ENCODE measurements at regions not wholly inside any gene's neighbourhood (a gene's known extent, or its start where the extent isn't known, plus 50 kb on each side); places are given as distances from the start of the nearest gene placed in this dataset.

DNA sequence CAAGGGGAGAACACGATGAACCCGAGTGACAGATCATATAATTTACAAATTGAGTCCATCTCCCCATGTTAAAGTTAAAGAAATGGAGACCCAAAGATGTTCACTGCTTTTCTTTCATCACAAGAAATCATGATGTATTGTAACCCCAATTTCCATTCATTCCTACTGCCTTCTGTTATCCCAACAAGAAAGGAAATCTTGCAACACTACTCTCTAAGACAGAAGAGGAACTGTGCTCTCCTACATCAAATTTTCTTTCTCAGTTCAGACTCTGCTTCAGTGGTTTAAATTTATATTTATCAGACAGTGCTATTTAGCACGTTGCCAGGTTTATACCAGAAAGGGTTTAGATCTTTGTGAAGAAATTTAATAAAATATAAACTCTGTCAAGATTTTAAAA, 83.8 kb upstream of the RASA1 start:
- Histone ChIP-seq H4K20me1 (replicated peaks; ENCODE audit: control insufficient read depth, extremely low read depth, insufficient read depth, low read length) (no peaks in the 10 kb centered on the region), H3K9me3 (replicated peaks; ENCODE audit: control insufficient read depth, insufficient read depth, low read length) (no peaks in the 10 kb centered on the region), H3K4me3 (replicated peaks in 1 of 3; ENCODE audit: insufficient read depth in 1 of 3, low read depth in 1 of 3, low read length in 3 of 3) (no peak overlapping the region), H3K36me3 (ENCODE audit: control insufficient read depth in 2 of 2, extremely low read depth in 1 of 2, insufficient read depth in 2 of 2, low read length in 2 of 2) (no peaks in the 10 kb centered on the region), H3K79me2 (ENCODE audit: control insufficient read depth, insufficient read depth, low read length) (no peaks in the 10 kb centered on the region), H3K27ac (ENCODE audit: insufficient read depth, low read depth, low read length) (no peak overlapping the region), H3K9ac (replicated peaks; ENCODE audit: extremely low read depth, insufficient read depth, low read length) (no peak overlapping the region), H3K4me1 (ENCODE audit: control insufficient read depth, extremely low read depth, insufficient read depth, low read length) (no peaks in the 10 kb centered on the region), H3K27me3 (ENCODE audit: control insufficient read depth in 2 of 2, insufficient read depth in 2 of 2, low read length in 2 of 2) (no peaks in the 10 kb centered on the region), H2AFZ (ENCODE audit: low read depth, low read length) (no peak overlapping the region), H3K4me2 (ENCODE audit: insufficient read depth, low read length) (no peak overlapping the region), H3K9me1 (replicated peaks; ENCODE audit: control insufficient read depth, extremely low read depth, insufficient read depth, low read length) (no peaks in the 10 kb centered on the region)
- POLR2A ChIA-PET, result no interaction called here
- dilution Hi-C loops (cut with MboI; ENCODE audit: extremely low pct_ligation_motif_present, low sequenced_read_pairs), result no loop called here
- TF ChIP-seq EZH2 (IDR thresholded peaks at IDR 0.05; ENCODE audit: borderline replicate concordance, low read depth, low read length, severe bottlenecking), result no peak
- TF ChIP-seq POLR2A (IDR thresholded peaks at IDR 0.05; ENCODE audit: low read depth, low read length), result no peak
- no TSS peak for BruUV-seq (replicated peaks)
- no peak for DNase-seq (ENCODE audit: low read depth, low spot score)
- intact Hi-C loops (cut with micrococcal nuclease), result no loop called here
- FAIRE-seq, result no peak
- CTCF ChIA-PET, result no interaction called here

DNA sequence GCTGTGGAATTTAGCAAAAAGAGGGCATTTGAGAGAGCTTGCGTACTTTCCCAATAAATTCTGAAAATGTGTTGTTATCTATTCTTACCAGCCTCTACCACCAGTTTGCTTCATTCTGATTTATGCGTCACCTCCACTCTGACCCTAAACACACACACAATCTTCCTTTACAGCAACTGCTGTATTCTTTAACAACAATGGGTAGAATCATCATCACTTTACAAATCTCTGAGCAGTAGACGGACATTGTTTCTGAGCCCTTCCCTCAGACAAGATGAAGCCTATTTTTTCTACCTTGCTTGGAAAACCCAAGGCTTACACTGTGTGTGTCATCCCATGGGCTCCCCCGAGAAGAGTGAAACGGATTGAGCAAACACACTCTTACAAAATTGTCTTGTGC, 83.1 kb upstream of the RASA1 start:
- Histone ChIP-seq H2AFZ (ENCODE audit: low read depth, low read length) (no peak overlapping the region), H3K27ac (ENCODE audit: insufficient read depth, low read depth, low read length) (no peak overlapping the region), H4K20me1 (replicated peaks; ENCODE audit: control insufficient read depth, extremely low read depth, insufficient read depth, low read length) (no peaks in the 10 kb centered on the region), H3K4me2 (ENCODE audit: insufficient read depth, low read length) (no peak overlapping the region), H3K79me2 (ENCODE audit: control insufficient read depth, insufficient read depth, low read length) (no peaks in the 10 kb centered on the region), H3K27me3 (ENCODE audit: control insufficient read depth in 2 of 2, insufficient read depth in 2 of 2, low read length in 2 of 2) (no peaks in the 10 kb centered on the region), H3K36me3 (ENCODE audit: control insufficient read depth in 2 of 2, extremely low read depth in 1 of 2, insufficient read depth in 2 of 2, low read length in 2 of 2) (no peaks in the 10 kb centered on the region), H3K4me3 (replicated peaks in 1 of 3; ENCODE audit: insufficient read depth in 1 of 3, low read depth in 1 of 3, low read length in 3 of 3) (no peak overlapping the region), H3K4me1 (ENCODE audit: control insufficient read depth, extremely low read depth, insufficient read depth, low read length) (no peaks in the 10 kb centered on the region), H3K9me3 (replicated peaks; ENCODE audit: control insufficient read depth, insufficient read depth, low read length) (no peaks in the 10 kb centered on the region), H3K9me1 (replicated peaks; ENCODE audit: control insufficient read depth, extremely low read depth, insufficient read depth, low read length) (no peaks in the 10 kb centered on the region), H3K9ac (replicated peaks; ENCODE audit: extremely low read depth, insufficient read depth, low read length) (no peak overlapping the region)
- intact Hi-C loops (cut with micrococcal nuclease) (no loop called here), dilution Hi-C loops (cut with MboI; ENCODE audit: extremely low pct_ligation_motif_present, low sequenced_read_pairs) (no loop called here)
- no peak for DNase-seq (ENCODE audit: low read depth, low spot score)
- ChIA-PET POLR2A (no interaction called here), CTCF (no interaction called here)
- BruUV-seq (replicated peaks), result no TSS peak
- FAIRE-seq, result no peak
- TF ChIP-seq JUN (IDR thresholded peaks at IDR 0.05; ENCODE audit: borderline replicate concordance, insufficient read depth, insufficient read length, low read depth), result no peak
- TF ChIP-seq POLR2A (IDR thresholded peaks at IDR 0.05; ENCODE audit: low read depth, low read length), result no peak
- TF ChIP-seq MYC (IDR thresholded peaks at IDR 0.05; ENCODE audit: low read depth, low read length), result no peak
- no peak for TF ChIP-seq GATA2 (IDR thresholded peaks at IDR 0.05; ENCODE audit: insufficient read depth, insufficient read length, low read depth, low read length)
- no peak for TF ChIP-seq CTCF (IDR thresholded peaks at IDR 0.05; ENCODE audit: extremely low read depth in 1 of 2, insufficient read depth in 1 of 2, low read depth in 1 of 2, low read length in 2 of 2)
- TF ChIP-seq, protein P1, sequence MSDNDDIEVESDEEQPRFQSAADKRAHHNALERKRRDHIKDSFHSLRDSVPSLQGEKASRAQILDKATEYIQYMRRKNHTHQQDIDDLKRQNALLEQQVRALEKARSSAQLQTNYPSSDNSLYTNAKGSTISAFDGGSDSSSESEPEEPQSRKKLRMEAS (IDR thresholded peaks at IDR 0.05; ENCODE audit: insufficient read depth, insufficient read length), result no peak
